A673 (cell line): ENCODE measurements at regions not wholly inside any gene's neighbourhood (a gene's known extent, or its start where the extent isn't known, plus 50 kb on each side); places are given as distances from the start of the nearest gene placed in this dataset.
A peak's percentile ranks its signal among the peaks of the same experiment; 100 is the strongest.

Source experiments
- BruUV-seq: library from RNA; stranded (reverse); fragments of 400-500 nt; replicated peaks from 2 replicates; lab custom pipeline; 2021; lab: Mats Ljungman, UMichigan
- CTCF ChIA-PET: fragments of 300-600 bp; sonication (Branson Sonifier 250); formaldehyde crosslinking; loops from one replicate; lab custom pipeline; 2022; ENCODE audit warnings: antibody characterized with exemption; lab: Charles Lee
- POLR2A ChIA-PET: fragments of 300-600 bp; sonication (Branson Sonifier 250); formaldehyde crosslinking; loops from one replicate; lab custom pipeline; 2022; ENCODE audit warnings: antibody characterized with exemption; ENCODE audit not compliant: low non-redundant PET; lab: Charles Lee
- DNase-seq: peaks from one replicate; pipeline ENCODE4 v3.0.0-alpha.2; 2015; ENCODE audit warnings: low spot score
- H3K27ac ChIP-seq: fragments of 200-600 bp; sonication (generic); 2 replicates; pipeline ENCODE4 v1.5.1; 2016; ENCODE audit warnings: mixed run types, low read depth, mild to moderate bottlenecking, mixed read lengths, antibody characterized with exemption, low read length; ENCODE audit not compliant: poor library complexity, severe bottlenecking
- H3K27me3 ChIP-seq: fragments of 200-600 bp; sonication (generic); replicated peaks from 2 replicates; pipeline ENCODE4 v1.6.1; 2017; ENCODE audit warnings: mixed run types, low read depth, mild to moderate bottlenecking, mixed read lengths, antibody characterized with exemption, low read length; ENCODE audit not compliant: insufficient read depth, poor library complexity
- H3K36me3 ChIP-seq: fragments of 200-600 bp; sonication (generic); 2 replicates; pipeline ENCODE4 v1.6.1; 2016; ENCODE audit warnings: mixed run types, mild to moderate bottlenecking, mixed read lengths, antibody characterized with exemption, low read length; ENCODE audit not compliant: insufficient read depth, poor library complexity, severe bottlenecking
- H3K4me1 ChIP-seq: fragments of 200-600 bp; sonication (generic); 2 replicates; pipeline ENCODE4 v1.6.1; 2017; ENCODE audit warnings: mixed run types, mild to moderate bottlenecking, mixed read lengths, antibody characterized with exemption, low read length; ENCODE audit not compliant: insufficient read depth, poor library complexity, severe bottlenecking
- H3K4me3 ChIP-seq: fragments of 200-600 bp; sonication (generic); 2 replicates; pipeline ENCODE4 v1.5.1; 2016; ENCODE audit warnings: low read depth, mixed run types, mild to moderate bottlenecking, mixed read lengths, low read length; ENCODE audit not compliant: poor library complexity, severe bottlenecking
- H3K9me3 ChIP-seq: fragments of 200-600 bp; sonication (generic); 2 replicates; pipeline ENCODE4 v1.6.1; 2016; ENCODE audit warnings: mixed run types, low read depth, mild to moderate bottlenecking, mixed read lengths, antibody characterized with exemption, low read length; ENCODE audit not compliant: poor library complexity, severe bottlenecking
- EZH2 ChIP-seq: fragments of 200-600 bp; sonication (generic); IDR thresholded peaks from 2 replicates; pipeline ENCODE4 v1.6.1; 2017; ENCODE audit warnings: borderline replicate concordance, low read depth, mild to moderate bottlenecking, mixed read lengths, antibody characterized with exemption, low read length; ENCODE audit not compliant: poor library complexity, severe bottlenecking
- intact Hi-C: fragments of 100-400 bp; cut with micrococcal nuclease; formaldehyde crosslinking; loops from one replicate; pipeline ENCODE4 v1.10.0; 2022; ENCODE audit not compliant: unreplicated experiment
- TF ChIP-seq, protein P1 (sequence below): fragments of 300-800, 200-600 bp; sonication (generic); conservative IDR thresholded peaks from 2 replicates; pipeline ENCODE4 v1.5.1; 2017; ENCODE audit warnings: low read depth, mild to moderate bottlenecking, antibody characterized with exemption, low read length, moderate library complexity, mixed read lengths

DNA sequence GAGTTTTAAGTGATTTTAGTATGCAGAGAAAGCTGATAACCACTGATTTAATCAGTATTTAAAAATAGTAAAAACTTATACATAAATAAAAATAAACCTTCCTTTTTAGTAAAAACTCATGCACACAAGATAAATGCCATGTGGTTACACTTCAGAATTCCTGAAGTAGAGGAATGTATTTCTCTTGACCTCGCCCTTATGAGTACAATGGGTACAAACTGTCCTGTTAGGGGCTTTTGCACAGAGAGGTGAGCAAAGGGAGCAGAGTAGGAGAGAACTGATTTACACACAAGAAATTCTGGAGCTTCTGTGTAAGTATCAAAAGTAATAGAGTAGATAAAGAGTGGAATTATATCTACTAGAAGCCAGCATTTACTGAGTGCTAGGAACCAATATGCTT lies 279.6 kb downstream of the PPP1R3A start:
- TF ChIP-seq EZH2: no peak
- TF ChIP-seq, protein P1, sequence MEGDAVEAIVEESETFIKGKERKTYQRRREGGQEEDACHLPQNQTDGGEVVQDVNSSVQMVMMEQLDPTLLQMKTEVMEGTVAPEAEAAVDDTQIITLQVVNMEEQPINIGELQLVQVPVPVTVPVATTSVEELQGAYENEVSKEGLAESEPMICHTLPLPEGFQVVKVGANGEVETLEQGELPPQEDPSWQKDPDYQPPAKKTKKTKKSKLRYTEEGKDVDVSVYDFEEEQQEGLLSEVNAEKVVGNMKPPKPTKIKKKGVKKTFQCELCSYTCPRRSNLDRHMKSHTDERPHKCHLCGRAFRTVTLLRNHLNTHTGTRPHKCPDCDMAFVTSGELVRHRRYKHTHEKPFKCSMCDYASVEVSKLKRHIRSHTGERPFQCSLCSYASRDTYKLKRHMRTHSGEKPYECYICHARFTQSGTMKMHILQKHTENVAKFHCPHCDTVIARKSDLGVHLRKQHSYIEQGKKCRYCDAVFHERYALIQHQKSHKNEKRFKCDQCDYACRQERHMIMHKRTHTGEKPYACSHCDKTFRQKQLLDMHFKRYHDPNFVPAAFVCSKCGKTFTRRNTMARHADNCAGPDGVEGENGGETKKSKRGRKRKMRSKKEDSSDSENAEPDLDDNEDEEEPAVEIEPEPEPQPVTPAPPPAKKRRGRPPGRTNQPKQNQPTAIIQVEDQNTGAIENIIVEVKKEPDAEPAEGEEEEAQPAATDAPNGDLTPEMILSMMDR: no peak
- Histone ChIP-seq H3K9me3 (no peaks in the 10 kb centered on the region), H3K36me3 (no peaks in the 10 kb centered on the region), H3K4me3 (no peak overlapping the region), H3K4me1 (no peaks in the 10 kb centered on the region), H3K27ac (no peak overlapping the region), H3K27me3 (no peaks in the 10 kb centered on the region)
- POLR2A ChIA-PET: no interaction called here
- intact Hi-C loops: no loop called here
- CTCF ChIA-PET: no interaction called here
- BruUV-seq: no TSS peak
- no peak for DNase-seq

DNA sequence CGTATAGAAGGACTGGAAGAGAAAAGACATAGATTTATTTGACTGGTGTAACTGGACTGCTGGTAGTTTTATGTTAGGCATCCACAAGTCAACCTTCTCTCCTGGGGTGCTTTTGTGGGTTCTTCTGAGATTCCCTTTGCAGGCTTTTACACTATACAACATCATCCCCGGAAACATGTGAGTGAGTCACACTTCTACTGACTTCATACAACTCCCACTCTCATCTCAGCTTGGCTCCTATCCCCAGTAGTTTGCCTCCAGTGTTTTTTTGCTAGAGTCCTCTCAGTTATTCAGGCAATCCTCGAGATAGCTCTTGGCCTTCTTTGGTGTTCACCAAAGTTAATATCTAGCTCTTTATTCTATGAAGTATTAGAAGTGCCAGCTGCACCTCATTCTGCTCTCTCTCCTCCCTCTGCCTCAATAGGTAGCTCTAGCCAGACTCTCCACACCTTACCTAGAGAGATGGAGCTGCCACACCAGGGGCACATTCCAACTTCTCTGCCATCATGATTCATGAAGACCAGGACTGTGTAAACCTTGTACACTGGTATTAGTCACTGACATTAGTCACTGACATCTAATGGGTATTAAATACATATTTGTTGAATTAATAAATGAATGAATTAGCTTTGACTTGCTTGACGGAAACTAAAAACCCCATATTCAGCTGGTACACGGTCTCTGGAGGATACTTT lies 281.9 kb downstream of the PPP1R3A start:
- Histone ChIP-seq H3K27me3 (no peaks in the 10 kb centered on the region), H3K36me3 (no peaks in the 10 kb centered on the region), H3K4me1 (no peaks in the 10 kb centered on the region), H3K9me3 (no peaks in the 10 kb centered on the region), H3K27ac (no peak overlapping the region), H3K4me3 (no peak overlapping the region)
- no TSS peak for BruUV-seq
- intact Hi-C loops: no loop called here
- peak; percentile 4 for DNase-seq
- CTCF ChIA-PET: interaction anchor here (0.5 kb wide), 1 partner anchor 333 kb away, joined by 7 read pairs; no protein-coding TSS in a partner anchor
- POLR2A ChIA-PET: no interaction called here
- TF ChIP-seq, protein P1: no peak
- TF ChIP-seq EZH2: no peak

DNA sequence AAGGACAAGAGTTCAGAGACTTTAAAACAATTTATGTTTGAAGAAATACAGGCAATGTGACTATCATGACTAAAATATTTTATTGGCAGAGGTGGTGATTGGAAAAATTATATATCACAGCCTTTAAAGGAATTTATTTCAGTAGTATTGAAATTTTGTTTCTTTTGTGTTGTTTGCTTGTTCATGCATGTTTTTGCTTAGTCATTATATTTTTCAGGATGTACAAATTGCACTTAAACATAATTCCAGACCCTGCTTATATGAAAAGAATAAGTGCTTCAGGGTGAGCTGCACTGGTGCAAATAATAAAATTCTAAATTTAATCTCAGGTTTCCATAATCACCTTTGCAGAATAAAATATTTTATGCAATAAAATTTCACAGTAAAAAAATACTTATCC lies 283.3 kb downstream of the PPP1R3A start:
- Histone ChIP-seq H3K4me3 (no peak overlapping the region), H3K4me1 (no peaks in the 10 kb centered on the region), H3K9me3 (no peaks in the 10 kb centered on the region), H3K27me3 (no peaks in the 10 kb centered on the region), H3K36me3 (no peaks in the 10 kb centered on the region), H3K27ac (no peak overlapping the region)
- intact Hi-C loops: no loop called here
- ChIA-PET CTCF (no interaction called here), POLR2A (interaction anchor here (0.6 kb wide), 1 partner anchor 9 kb away, joined by 3 read pairs; no protein-coding TSS in a partner anchor)
- no TSS peak for BruUV-seq
- DNase-seq: no peak
- TF ChIP-seq, protein P1: no peak
- TF ChIP-seq EZH2: no peak
